AG10803 (cell line): ENCODE measurements at regions not wholly inside any gene's neighbourhood (a gene's known extent, or its start where the extent isn't known, plus 50 kb on each side); places are given as distances from the start of the nearest gene placed in this dataset.

Experiments
- DNase-seq: peaks from one replicate; pipeline ENCODE4 v3.0.0; 2010; ENCODE audit warnings: low read depth
- H3K4me3 ChIP-seq: 2 replicates; pipeline ENCODE4 v1.5.1; 2011; ENCODE audit warnings: mild to moderate bottlenecking, low read length, control low read depth
- TF ChIP-seq, protein P1 (sequence below): conservative IDR thresholded peaks from 2 replicates; pipeline ENCODE4 v1.5.1; 2011; ENCODE audit warnings: mild to moderate bottlenecking, low read length, control low read depth, inconsistent platforms

DNA sequence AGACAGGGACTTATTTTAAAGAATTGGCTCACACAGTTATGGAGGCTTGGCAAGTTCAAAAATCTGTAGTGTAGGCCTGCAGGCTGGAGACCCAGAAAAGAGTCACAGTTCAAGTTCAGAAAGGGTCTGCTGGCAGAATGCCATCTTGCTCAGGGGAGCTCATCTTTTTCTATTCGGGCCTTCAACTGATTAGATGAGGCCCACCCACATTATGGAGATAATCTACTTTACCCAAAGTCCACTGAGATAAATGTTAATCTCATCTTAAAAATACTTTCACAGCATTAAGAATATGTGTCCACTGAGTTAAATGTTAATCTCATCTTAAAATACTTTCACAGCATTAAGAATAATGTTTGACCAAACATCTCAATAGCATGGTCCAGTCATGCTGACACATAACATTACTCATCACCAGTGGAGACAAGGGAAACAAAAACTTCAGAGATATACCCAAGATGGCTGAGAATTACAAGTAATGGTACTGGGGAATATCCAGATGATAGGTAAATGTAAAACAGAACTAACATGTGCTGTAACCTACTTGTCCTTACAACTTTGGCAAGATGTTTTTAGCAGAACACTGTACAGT, 74.3 kb upstream of the STAC start:
- TF ChIP-seq, protein P1, sequence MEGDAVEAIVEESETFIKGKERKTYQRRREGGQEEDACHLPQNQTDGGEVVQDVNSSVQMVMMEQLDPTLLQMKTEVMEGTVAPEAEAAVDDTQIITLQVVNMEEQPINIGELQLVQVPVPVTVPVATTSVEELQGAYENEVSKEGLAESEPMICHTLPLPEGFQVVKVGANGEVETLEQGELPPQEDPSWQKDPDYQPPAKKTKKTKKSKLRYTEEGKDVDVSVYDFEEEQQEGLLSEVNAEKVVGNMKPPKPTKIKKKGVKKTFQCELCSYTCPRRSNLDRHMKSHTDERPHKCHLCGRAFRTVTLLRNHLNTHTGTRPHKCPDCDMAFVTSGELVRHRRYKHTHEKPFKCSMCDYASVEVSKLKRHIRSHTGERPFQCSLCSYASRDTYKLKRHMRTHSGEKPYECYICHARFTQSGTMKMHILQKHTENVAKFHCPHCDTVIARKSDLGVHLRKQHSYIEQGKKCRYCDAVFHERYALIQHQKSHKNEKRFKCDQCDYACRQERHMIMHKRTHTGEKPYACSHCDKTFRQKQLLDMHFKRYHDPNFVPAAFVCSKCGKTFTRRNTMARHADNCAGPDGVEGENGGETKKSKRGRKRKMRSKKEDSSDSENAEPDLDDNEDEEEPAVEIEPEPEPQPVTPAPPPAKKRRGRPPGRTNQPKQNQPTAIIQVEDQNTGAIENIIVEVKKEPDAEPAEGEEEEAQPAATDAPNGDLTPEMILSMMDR, result no peak
- no peak overlapping the region for H3K4me3 ChIP-seq
- DNase-seq, result no peak

DNA sequence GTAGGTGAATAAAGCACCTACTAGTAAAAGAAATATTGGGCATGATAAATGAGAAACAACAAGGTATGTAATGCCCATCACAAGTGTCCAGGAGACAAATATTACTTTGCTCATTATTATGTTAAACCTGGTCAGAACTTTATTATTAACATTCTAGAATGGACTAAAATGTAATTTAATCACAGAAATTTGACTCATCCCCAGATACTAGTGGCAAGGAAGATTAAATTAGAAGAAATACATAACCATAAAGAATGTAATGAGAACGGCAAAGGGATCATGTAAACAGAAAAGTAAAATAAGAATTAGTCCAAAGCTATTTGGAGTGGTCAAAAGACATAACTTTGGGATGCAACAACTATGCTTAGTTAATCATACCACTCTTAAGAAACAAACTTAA, 71.2 kb upstream of the STAC start:
- TF ChIP-seq, protein P1, result no peak
- no peak for DNase-seq
- no peak overlapping the region for H3K4me3 ChIP-seq

DNA sequence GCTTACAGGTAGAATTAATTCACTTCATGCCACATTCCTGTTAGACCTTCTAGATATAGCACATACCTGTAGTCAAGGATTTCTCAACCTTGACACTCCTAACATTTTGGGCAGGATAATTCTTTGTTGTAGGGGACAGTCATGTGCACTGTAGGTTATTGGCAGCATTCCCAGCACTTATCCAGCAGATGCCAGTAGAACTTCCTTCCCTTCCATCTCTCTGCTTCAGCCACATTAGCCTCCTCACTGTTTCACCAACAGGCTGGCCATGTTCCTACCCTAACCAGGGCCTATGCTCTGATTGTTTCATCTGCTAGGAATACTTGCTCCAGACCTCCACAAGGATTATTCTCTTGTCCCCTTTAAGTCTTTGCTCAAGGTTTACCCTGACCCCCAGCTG, 68.0 kb upstream of the STAC start:
- no peak for DNase-seq
- no peak overlapping the region for H3K4me3 ChIP-seq
- TF ChIP-seq, protein P1, result no peak

DNA sequence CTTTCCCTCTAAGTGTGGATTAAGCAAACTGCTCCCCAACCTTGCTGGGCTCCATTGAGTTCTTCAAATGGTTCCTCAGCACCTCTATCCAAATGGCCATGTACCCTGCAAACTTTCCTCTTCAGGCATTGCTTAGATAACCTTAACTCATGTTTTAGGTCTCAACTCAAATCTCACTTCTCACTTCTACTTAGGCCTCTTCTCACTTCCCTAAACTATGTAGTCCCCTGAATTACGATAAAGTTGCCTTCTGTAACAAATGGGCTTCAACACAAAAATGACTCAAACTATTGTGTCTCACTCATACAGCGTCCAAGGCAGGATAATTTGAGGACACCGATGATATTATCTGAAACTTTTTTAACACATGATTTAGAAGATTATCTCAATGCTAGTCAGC, 62.4 kb upstream of the STAC start:
- TF ChIP-seq, protein P1, result no peak
- no peak for DNase-seq
- no peak overlapping the region for H3K4me3 ChIP-seq

DNA sequence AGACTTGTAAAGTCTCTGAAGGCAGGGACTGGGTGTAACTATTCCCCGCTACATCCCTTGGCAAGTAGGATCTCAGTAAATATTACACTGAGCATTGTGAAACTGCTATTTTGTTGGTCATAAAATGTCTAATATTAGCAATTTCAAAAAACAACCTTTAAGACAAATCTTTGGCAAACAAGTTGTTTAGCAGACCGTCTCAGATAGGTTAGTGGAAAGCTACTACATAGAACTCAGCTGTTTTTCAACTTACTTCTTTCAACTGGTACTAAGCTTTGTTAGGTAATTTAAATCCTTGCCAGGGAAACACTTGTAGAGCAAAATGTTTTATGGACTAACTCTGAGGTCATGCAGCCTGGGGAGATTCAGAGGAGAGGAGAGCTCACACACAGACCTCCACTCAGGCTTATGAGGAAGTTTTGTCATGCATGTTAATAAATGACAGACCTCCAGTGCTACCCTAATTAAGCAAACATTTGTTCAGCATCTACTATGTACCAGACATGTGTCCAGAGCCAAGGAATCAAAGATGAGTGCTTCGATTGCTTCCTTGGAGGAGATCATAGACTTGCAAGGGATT, 61.6 kb upstream of the STAC start:
- no peak for DNase-seq
- TF ChIP-seq, protein P1, result no peak
- H3K4me3 ChIP-seq, result no peak overlapping the region

DNA sequence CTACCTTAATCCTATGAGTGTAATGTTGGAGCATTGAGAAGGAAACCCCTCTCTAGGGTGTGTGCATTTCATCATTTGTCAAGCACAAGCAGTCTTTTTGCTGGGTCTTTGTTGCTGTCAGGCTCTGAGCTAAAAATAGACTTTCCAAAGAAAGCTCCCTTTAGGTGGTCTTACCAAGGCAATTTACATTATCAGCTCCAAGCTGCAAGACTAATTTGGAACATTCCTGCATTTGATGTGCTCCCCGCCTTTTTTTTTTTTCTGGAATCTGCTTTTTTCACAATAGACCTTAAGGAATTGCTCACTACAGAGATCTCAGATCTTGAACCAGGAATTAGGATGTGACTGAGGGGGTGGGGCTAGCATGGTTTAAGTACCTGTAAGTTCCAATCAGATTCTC, 60.6 kb upstream of the STAC start:
- no peak overlapping the region for H3K4me3 ChIP-seq
- no peak for DNase-seq
- TF ChIP-seq, protein P1, result no peak
